Superior temporal gyrus (tissue), 1 donor: ENCODE measurements at regions not wholly inside any gene's neighbourhood (a gene's known extent, or its start where the extent isn't known, plus 50 kb on each side); places are given as distances from the start of the nearest gene placed in this dataset.
"Not testable (repeated sequence)": the region's sequence is repeated elsewhere in the genome, so short reads cannot be mapped to it uniquely, and the experiment has no call there.

Experiments used
- DNase-seq: peaks from one replicate; pipeline ENCODE4 v3.0.0-alpha.2; 2016; ENCODE audit errors: extremely low spot score

DNA sequence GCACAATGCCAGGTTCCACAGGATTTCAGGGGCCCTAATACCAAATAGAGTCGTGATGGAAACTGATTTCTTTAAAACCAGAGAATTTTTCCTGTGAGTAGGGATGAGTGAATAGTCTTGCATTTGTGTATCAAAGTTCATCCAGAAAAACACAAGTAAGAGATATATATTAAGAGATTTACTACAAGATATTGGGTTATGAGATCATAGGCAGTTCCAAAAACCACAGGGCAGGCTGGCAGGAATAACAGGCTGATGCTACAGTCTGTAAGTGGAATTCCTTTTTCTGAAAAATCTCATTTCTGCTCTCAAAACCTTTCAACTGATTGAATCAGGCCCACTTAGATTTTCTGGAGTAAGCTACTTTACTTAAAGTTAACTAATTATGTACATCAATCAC lies 1756.2 kb upstream of the SEL1L start:
- no peak for DNase-seq

DNA sequence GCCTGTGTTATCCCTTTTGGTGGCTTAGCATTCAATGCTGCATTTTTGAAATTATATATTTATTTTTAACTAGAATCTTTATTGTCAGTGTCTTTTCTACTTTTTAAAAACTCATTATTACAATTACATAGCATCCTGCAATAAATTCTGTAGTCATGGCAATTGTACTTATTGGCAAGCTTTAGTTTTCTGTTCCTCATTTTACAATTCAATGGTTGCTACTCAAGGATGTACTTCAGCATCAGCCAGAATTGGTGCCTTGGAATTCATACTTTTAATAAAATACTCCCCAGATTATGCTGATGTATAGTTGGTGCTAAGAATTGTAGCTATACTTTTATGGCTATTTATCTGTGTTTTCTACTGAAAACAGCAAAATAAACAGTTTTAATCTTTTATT lies 1756.8 kb upstream of the SEL1L start:
- DNase-seq = no peak

DNA sequence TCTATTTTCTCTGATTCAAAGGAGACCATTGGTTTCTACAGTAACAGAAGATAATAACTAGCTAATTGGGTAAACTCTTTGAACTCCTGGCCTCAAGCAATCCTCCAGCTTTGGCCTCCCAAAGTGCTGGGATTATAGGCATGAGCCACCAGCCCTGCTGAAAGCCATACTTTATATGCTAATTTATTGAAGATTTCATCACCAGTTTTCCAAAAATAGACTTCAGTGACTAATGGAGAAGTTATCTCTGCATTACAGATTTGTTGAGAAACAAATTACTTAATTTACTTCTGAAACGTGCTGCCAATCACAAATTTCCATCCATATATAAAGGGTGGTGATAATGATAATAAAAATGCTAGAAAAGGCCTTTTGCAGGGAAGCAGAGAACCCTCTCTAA lies 1758.1 kb upstream of the SEL1L start:
- no peak for DNase-seq

DNA sequence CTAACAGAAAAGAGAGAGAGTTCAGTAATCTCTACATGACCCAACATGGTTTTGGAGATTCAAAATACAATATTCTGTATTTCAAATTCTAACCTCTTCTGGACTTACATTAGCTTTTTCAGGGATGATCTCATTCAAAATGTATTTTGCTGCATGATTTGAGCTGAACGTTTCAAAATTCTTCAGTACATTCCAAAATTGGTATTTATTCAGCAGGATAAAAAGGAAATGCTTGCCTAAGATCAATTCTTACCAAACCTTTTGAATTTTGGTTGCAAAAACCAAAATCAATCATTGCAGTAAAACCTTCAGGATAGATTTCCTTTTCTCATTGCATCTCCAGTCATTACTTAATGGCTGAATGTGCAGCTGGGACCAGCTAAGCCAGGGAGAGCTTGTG lies 1761.3 kb upstream of the SEL1L start:
- DNase-seq = no peak

DNA sequence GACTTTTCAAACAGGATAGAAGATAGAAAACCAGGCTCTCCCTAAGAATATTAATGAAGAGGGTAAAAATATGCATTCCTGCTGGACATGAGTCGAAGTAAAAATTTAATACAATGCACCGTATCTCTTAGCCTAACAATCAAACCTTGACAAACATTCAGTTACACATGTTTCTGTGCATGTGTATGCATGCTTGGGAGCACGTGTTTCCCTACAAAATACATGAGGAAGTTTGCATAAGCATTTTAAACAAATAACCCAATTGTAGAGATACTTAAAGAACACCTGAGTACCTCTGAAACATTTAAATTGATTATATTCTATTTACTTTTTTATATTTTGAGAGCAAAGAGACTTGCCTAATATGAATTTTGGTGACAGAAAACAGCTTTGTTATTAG lies 1763.7 kb upstream of the SEL1L start:
- DNase-seq = no peak

DNA sequence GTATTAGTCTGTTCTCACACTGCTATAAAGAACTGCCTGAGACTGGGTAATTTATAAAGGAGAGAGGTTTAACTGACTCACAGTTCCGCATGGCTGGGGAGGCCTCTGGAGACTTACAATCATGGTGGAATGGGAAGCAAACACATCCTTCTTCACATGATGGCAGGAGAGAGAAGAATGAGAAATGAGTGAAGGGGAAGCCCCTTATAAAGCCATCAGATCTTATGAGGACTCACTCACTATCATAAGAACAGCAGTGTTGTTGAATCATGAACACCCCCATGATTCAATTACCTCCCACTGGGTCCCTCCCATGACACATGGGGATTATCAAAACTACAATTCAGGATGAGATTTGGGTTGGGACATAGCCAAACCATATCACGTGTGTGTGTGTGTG lies 1764.4 kb upstream of the SEL1L start:
- not testable (repeated sequence) for DNase-seq

DNA sequence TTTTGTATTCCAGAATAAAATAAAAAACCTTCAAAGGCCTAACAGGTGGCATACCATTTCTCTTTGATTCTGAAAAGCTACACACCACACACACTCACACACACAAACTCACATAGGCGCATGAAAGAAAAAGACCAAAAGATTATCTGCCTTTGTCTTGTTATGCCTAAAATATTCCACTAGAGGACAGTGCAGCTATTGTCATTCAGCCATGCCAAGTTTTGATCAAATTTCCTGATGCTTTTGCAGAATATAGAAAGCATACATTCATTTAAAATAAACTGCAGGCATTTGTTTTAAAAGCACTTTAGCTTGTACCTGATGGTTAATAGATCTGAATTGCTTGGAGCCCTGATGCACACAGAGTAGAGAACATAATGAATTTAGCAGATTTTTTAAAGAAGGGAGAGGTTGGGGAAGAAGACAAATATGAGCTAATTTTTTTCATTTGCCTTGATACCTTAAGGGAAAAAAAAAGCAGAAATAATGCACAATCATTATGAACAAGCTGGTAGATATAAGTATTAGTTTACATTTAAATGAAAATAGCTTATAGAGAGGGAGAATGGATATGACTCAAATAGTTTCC lies 1766.9 kb upstream of the SEL1L start:
- DNase-seq = peak; percentile 81

DNA sequence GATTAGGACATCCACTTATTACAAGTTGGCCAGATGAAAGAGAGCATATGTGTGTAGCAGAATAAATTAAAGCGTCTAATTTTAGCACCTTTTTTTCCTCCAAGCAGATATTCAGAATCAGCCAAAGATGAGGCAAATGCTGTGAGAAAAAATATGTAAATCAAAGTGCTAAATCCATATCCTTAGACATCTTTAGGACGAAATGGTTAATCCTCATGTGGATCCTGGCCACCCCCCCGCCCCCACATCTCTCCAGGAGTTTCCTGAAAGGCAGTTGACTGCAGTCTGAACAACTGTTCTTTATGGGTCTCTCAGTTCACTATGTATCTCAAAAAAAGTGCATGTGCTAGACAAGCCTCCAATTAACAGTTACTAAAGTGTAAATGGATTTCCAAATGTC lies 1768.1 kb upstream of the SEL1L start:
- DNase-seq = peak; percentile 23

DNA sequence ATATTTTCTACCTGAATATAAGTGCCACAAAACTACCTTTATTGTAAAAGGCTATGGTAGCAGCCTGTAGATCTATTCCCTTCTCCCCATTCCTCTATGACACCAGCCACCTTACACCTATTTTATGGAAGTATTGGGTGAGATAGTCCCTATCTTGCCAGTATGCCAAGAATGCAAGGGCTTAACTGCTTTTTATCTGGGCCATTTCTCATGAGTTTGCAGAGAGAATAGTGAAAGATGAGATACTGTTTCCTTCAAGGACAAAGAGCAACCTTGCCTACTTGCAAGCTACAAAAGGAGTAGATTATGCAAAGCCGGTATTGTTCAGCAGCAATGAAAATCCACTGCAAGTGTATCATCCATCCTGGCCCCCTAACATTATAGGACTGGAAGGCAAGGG lies 1775.6 kb upstream of the SEL1L start:
- DNase-seq = no peak

DNA sequence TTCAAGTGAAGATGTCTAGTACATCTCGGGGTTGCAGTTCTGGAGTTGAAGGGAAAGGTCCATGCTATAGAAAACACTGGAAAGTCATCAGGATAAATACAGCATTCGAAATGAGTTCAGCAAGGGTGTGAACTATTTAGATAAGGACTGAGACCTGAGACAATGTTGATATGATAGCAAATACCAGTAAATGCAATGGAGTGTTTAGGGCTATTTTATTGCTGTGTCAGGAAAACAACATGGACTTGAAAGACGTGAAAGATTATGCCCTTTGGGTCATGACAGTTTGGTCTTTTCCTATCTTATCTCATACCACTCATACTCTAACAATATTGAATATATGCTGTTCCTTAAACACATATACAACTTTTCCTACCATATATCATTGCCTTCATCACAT lies 1776.2 kb upstream of the SEL1L start:
- no peak for DNase-seq

DNA sequence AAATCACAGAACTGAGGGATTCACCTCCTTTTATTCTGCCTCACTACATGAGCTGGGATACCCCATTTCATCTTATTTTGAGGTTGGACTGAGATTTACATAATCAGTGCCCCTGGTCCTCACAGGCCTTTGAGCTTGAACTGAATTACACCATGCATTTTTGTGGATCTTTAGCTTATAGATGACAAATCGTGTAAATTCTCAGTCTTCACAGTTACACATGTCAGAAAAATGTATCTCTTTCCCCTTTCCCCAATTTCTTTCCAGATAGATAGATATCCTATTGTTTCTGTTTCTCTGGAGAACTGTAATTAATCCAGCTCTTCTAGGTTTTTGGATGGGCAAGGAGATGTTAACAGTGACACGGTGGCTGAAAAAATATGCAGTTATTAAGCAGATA lies 1778.9 kb upstream of the SEL1L start:
- no peak for DNase-seq

DNA sequence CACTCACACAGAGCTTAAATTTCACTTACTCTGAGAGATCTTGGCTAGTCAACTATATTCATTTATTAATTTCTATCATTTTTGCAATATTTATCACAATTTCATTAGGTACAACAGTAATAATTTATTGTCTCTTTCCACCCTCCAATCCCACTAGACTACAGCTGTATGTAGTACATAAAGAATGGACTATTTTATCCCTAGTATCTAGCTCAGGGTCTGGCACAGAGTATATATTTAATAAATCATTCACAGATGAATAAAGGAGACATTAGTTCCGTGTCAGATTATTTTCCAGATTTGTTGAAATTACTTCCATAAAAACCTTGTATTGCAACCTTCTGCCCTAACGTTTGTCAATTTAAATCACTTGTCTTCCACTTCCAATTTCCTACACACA lies 1781.1 kb upstream of the SEL1L start:
- no peak for DNase-seq

DNA sequence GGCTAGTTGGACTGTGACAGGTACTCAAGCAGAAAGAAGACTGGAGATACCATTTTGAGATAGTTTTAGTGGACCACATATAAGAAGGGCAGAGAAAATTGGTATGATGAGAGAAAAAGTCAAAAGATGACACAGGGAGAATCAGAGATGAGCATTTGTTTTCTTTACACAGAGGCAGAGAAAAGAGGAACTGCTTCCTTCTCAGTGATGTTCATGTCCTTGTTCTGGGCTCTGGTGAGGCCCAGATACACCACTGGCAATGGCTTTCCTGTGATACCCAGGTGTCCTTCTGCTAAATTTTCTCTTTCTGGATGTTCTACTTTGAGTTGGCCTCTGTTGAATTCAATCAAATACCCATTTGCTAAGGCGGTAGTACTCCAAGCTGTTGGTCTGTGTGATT lies 1782.7 kb upstream of the SEL1L start:
- DNase-seq = no peak

DNA sequence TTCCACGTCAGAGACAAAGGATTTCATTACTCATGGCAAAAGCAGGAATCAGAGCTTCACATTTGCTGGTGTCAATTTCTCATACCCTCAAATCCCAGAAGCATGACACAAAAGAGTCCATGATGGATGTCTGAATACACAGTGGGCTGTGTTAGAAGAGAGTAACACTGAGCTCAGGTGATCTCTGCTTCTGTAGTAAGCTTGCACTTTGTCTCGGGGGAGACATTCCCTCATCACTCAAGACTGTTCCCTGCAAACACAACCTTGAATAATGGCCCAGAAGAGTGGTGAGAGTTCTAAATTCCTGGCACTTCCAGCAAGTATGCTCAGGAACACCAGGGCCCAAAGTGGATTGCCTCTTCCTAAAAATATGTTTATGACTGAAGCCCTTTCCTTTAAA lies 1787.2 kb upstream of the SEL1L start:
- DNase-seq = no peak

DNA sequence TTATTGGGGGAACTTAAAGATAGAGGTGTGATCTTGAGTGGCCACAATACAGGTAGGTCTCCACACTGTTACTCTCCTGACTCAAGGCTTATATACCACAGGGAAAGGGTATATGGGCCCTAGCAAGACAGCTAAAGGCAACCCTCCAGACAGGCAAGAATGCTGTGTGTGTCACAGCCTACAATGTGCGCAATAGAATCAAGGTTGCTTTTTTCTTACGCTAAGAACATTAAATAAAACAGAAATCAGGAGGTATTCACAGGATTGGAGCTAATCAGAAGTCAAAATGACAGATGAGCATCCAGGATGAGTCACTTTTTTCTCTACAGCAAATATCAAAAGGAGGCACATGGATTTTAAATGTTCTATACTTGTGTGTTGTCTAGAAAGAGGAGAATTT lies 1797.9 kb upstream of the SEL1L start:
- no peak for DNase-seq

DNA sequence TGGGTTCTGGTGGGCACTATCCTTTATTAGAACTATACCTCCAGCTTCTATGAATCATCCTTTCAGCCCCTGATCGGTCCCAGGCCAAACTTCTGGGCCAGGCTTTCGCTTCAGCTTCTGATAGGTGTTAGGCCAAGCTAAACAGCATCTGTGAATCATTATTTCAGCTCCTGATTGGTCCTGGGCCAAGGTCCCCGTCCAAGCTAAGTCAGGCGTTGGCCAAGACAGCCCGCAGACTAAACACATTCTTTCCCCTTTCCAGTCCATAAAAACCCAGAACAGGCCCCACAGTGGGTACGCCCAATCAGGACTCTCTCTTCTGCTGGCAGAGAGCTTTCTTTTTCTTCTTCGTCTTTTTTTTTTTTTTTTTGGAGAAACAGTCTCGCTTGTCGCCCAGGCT lies 1808.9 kb upstream of the SEL1L start:
- DNase-seq = no peak

DNA sequence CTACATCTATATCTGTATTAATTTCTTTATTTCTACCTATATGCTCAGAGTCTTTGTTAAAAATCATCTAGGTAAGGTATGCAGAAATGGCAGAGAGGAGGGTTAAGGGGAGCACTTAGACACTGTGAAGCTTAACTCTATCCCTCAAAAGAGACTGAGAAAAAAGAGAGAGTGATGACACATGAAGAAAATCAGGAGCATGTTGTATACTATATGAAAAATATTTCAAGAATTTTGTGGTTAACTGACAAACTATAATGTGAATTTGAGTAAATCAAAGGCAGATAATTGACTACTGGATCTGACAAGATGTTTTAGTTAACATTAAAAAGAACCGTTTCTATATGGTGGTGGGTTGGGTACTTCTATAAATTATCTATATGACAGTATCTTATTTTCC lies 1814.2 kb upstream of the SEL1L start:
- DNase-seq = no peak

DNA sequence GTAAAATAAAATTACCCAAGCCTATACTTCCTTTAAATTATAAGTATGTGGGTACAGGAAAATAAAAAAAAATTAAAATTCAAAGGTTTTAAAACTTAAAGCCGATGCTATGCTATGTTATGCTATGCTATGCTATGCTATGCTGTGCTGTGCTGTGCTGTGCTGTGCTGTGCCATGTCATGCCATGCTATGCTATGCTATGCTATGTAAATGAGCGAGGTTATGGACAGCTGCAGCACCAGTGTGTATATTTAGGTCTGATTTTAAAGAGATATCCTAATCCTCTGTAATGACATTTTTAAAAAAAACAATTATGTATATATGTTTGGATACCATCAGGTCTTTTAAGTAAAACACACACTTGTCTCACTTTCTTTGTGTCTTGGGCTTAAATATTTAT lies 1822.0 kb upstream of the SEL1L start:
- DNase-seq = no peak

DNA sequence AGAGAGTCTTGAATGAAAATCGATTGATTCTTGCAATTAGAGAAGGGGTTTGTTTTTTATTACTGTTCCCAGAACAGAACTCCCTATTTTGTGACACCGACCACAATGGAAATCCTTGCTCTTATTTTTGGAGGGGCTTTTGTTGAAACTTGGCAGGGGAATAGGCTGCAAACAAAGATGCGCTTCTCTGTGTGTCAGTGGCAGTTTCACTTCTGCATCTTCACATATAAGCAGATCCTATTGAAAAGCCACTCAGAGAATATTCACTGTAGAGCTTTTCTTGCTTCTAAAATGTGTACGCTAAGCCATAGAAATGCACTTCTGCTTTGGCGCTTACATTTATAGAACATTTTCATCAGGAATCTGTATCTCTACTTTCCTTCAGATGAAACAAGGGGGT lies 1822.4 kb upstream of the SEL1L start:
- no peak for DNase-seq

DNA sequence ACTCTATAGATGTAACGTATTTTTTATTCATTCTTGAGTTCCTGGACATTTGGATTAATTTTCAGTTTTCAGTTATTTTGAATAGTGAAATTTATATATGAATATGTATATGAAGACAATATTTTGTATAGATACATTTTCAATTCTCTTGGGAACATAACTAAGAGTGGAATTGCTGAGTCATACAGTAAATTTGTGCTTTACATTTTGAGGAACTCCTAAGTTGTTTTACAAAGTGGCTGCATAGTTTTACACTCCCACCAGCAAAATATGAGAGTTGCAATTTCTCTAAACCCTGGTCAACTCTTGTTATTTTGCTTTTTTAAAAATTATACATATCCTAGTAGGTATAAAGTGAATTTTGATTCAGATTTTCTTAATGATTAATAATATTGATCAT lies 1838.6 kb upstream of the SEL1L start:
- DNase-seq = no peak

DNA sequence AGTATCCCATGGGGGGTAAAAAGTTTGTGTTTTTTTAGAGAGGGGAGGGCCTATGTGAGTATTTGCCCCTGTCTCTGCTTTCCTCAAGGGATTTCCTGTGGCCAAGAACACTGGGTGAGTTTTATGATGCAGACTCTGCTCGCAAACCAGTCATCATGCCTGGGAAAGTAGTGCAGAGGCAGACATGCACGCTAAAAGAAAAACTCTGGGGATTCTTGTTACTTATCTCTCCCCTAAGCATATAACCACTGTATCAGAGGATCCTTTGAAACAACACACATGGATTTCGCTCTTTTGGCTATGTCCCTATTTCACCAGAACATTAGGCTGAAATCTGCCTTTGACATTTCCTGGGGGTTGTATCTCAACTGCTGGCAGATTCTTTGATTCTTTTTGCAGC lies 1845.8 kb upstream of the SEL1L start:
- DNase-seq = no peak

DNA sequence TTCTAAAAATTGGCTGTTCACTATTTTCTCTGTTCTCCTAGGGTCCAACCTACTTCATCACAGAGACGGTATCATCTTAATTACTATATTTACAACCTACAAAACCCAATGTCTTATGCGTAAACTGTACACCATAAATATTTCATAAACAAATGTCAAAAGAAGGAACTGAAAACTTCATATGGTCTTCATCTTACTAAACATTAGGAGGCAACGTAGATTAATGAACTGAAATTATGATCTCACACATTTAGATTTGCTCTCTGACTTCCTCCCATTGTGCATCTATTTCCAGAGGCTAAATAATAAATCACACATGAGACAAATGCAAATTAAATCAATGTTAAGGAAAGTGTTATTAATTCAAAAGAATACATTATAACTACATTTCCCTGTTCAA lies 1850.6 kb upstream of the SEL1L start:
- DNase-seq = no peak

DNA sequence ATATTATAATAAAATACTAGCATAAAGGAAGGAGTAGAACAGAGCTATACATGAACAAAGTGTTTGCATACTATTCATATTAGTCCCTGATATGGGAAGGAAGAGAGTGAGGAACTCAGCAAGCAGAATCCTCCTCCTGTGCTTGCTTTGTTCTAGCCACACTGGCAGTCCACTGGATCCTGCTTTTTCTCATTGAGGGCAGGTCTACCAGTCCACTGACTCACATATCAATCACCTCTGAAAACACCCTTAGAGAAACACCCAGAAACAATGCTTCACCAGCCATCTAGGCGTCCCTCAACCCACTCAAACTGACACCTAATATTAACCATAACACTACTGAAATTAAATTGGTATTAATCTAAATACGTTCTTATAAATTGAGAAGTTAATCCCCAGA lies 1861.7 kb upstream of the SEL1L start:
- DNase-seq = no peak

DNA sequence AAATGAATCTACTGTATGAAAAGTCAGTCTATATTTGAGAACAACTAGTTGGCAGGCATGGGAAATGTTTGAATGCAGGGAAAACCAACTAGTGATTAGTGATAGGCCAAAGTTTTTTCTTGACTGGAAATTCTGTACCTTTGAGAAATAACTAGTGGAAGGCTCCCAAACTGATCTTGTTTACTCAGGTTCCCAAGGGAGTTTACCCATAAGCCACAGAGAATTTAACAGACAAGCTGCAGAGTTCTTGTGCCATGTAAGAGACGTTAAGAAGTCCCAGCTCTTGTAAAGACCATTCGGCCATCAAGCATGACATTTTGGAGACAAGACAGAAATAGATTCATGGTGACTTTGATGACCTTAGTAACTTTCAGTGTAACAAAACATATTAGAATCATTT lies 1882.8 kb upstream of the SEL1L start:
- DNase-seq = no peak

DNA sequence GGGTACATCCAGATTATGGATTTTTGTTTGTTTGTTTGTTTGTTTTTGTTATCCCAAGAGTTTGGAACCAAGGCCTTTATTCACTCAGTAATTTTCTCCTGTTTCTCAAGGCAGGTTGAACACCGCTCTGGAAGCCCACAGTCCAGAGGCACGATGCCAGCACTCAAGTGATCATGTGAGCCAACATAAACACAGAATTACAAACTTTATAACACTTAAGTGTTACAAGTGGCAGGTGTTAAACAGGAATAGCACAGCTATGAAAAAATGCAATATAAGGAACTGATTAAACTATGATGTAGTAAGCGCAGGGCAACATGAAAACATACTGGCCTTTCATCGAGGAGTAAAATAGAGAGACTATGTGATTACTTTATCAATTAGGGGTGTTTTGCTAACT lies 1885.8 kb upstream of the SEL1L start:
- no peak for DNase-seq
